ENCODE measurements at regions not wholly inside any gene's neighbourhood (a gene's known extent, or its start where the extent isn't known, plus 50 kb on each side); places are given as distances from the start of the nearest gene placed in this dataset.

DNA sequence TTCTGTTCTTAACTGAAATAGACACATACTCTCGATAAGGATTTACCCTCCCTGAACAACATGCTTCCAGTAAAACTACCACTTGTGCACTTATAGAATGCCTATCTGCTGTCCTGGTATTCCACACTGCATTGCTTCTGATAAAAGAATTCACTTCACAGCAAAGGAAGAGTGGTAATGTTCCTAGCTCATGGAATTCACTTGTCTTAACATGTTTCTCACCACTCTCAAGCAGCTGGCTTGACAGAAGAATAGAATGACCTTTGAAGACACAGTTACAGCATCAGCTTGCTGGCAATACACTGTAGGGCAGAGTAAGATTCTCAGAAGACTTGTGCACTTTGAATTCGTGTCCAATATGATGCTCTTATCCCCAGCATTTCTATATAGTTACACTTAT lies 524.1 kb upstream of the CNTNAP5 start:
- H3K79me2 ChIP-seq (ENCODE audit: low read length): no peaks in the 10 kb centered on the region
- no peak for TF ChIP-seq EZH2phosphoT487 (IDR thresholded peaks at IDR 0.05; ENCODE audit: low read length)
- TF ChIP-seq, protein P1, sequence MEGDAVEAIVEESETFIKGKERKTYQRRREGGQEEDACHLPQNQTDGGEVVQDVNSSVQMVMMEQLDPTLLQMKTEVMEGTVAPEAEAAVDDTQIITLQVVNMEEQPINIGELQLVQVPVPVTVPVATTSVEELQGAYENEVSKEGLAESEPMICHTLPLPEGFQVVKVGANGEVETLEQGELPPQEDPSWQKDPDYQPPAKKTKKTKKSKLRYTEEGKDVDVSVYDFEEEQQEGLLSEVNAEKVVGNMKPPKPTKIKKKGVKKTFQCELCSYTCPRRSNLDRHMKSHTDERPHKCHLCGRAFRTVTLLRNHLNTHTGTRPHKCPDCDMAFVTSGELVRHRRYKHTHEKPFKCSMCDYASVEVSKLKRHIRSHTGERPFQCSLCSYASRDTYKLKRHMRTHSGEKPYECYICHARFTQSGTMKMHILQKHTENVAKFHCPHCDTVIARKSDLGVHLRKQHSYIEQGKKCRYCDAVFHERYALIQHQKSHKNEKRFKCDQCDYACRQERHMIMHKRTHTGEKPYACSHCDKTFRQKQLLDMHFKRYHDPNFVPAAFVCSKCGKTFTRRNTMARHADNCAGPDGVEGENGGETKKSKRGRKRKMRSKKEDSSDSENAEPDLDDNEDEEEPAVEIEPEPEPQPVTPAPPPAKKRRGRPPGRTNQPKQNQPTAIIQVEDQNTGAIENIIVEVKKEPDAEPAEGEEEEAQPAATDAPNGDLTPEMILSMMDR (IDR thresholded peaks at IDR 0.05; ENCODE audit: low read length): no peak
- no peak for TF ChIP-seq EZH2 (optimal IDR thresholded peaks at IDR 0.05; ENCODE audit: low read depth, low read length)
- no peaks in the 10 kb centered on the region for H3K27me3 ChIP-seq (replicated peaks; ENCODE audit: insufficient read depth, low read length)
- no peaks in the 10 kb centered on the region for H3F3A ChIP-seq (ENCODE audit: insufficient read depth, low read length)
- H3K27ac ChIP-seq (ENCODE audit: low read length): no peak overlapping the region
- H4K20me1 ChIP-seq (ENCODE audit: insufficient read depth, low read length): no peaks in the 10 kb centered on the region
- no peaks in the 10 kb centered on the region for H3K36me3 ChIP-seq (replicated peaks; ENCODE audit: insufficient read depth, low read length)
- H3K4me2 ChIP-seq (ENCODE audit: low read depth, low read length): no peak overlapping the region
- H3K9me2 ChIP-seq (replicated peaks; ENCODE audit: insufficient read depth, low read length): no peaks in the 10 kb centered on the region
- H2AFZ ChIP-seq (ENCODE audit: low read length): no peak overlapping the region
- H3K9me3 ChIP-seq (replicated peaks; ENCODE audit: insufficient read depth, low read length): no peaks in the 10 kb centered on the region
- H3K9ac ChIP-seq (ENCODE audit: low read length): no peak overlapping the region
- no peaks in the 10 kb centered on the region for H3K4me1 ChIP-seq (ENCODE audit: low read length)
- DNase-seq: no peak
- H3K4me3 ChIP-seq (ENCODE audit: low read length): no peak overlapping the region

DNA sequence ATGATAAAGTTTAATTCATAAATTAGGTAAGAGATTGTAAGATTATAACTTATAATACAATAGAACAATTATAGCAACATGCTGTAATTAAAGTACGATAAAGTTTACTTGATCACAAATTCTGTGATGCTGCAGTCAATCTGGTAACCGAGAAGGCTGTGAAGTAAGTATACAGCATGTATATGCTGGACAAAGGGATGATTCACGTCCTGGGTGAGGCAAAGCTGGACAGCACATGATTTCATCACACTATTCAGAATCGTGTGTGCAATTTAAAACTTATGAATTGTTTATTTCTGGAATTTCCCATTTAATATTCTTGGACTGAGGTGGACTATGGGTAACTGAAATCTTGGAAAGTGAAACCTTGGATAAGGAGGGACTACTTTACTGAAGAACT lies 522.2 kb upstream of the CNTNAP5 start:
- Histone ChIP-seq H2AFZ (ENCODE audit: low read length) (no peak overlapping the region), H3K9me2 (replicated peaks; ENCODE audit: insufficient read depth, low read length) (no peaks in the 10 kb centered on the region), H3K27me3 (replicated peaks; ENCODE audit: insufficient read depth, low read length) (no peaks in the 10 kb centered on the region), H3K36me3 (replicated peaks; ENCODE audit: insufficient read depth, low read length) (no peaks in the 10 kb centered on the region), H3K79me2 (ENCODE audit: low read length) (no peaks in the 10 kb centered on the region), H3K4me1 (ENCODE audit: low read length) (no peaks in the 10 kb centered on the region), H3K27ac (ENCODE audit: low read length) (no peak overlapping the region), H3F3A (ENCODE audit: insufficient read depth, low read length) (no peaks in the 10 kb centered on the region), H4K20me1 (ENCODE audit: insufficient read depth, low read length) (no peaks in the 10 kb centered on the region), H3K9me3 (replicated peaks; ENCODE audit: insufficient read depth, low read length) (no peaks in the 10 kb centered on the region), H3K4me3 (ENCODE audit: low read length) (no peak overlapping the region), H3K4me2 (ENCODE audit: low read depth, low read length) (no peak overlapping the region), H3K9ac (ENCODE audit: low read length) (no peak overlapping the region)
- TF ChIP-seq, protein P1 (IDR thresholded peaks at IDR 0.05; ENCODE audit: low read length): no peak
- TF ChIP-seq EZH2phosphoT487 (IDR thresholded peaks at IDR 0.05; ENCODE audit: low read length): no peak
- no peak for TF ChIP-seq EZH2 (optimal IDR thresholded peaks at IDR 0.05; ENCODE audit: low read depth, low read length)
- no peak for DNase-seq

DNA sequence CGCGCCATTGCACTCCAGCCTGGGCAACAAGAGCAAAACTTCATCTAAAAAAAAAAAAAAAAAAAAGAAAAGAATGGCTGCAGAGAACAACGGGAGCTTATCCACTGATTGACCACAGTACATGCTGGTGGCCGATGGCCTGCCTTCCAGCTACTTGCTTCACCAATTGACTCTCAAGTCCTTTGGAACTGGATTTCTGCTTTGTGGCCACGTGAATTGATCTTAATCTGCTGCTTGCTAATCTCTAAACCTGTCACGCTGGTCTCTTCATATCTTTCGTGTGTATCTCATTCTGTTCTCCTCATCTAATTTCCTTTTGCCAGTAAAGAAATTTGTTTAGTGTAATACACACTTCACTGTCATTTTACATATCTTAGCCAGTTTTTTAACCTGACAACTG lies 512.5 kb upstream of the CNTNAP5 start:
- no peak overlapping the region for H2AFZ ChIP-seq (ENCODE audit: low read length)
- no peaks in the 10 kb centered on the region for H3K27me3 ChIP-seq (replicated peaks; ENCODE audit: insufficient read depth, low read length)
- DNase-seq: no peak
- no peak overlapping the region for H3K4me2 ChIP-seq (ENCODE audit: low read depth, low read length)
- no peaks in the 10 kb centered on the region for H3K9me2 ChIP-seq (replicated peaks; ENCODE audit: insufficient read depth, low read length)
- H3F3A ChIP-seq (ENCODE audit: insufficient read depth, low read length): no peaks in the 10 kb centered on the region
- no peak overlapping the region for H3K4me3 ChIP-seq (ENCODE audit: low read length)
- no peaks in the 10 kb centered on the region for H3K9me3 ChIP-seq (replicated peaks; ENCODE audit: insufficient read depth, low read length)
- H4K20me1 ChIP-seq (ENCODE audit: insufficient read depth, low read length): no peaks in the 10 kb centered on the region
- no peaks in the 10 kb centered on the region for H3K4me1 ChIP-seq (ENCODE audit: low read length)
- H3K79me2 ChIP-seq (ENCODE audit: low read length): no peaks in the 10 kb centered on the region
- TF ChIP-seq, protein P1 (IDR thresholded peaks at IDR 0.05; ENCODE audit: low read length): no peak
- H3K36me3 ChIP-seq (replicated peaks; ENCODE audit: insufficient read depth, low read length): no peaks in the 10 kb centered on the region
- no peak overlapping the region for H3K27ac ChIP-seq (ENCODE audit: low read length)
- H3K9ac ChIP-seq (ENCODE audit: low read length): no peak overlapping the region

DNA sequence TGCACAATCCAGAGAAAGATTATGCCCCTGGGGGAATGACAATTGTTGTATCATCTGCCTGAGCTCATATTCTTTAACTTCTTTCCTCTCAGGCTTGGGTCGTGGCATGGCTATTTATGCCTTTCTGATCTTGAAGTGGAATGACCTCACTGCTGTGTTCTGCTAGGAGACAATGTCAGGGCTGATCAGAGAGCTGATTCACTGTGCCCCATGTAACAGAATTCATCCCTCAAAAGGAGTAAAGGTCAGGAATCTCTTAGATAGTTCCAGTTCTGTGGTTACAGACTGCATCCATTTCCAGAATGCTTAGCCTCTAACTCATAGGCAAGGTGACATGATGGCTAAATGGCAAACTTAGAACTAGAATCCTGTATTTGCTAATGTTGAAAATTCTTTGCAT lies 511.7 kb upstream of the CNTNAP5 start:
- Histone ChIP-seq H3K9me3 (replicated peaks; ENCODE audit: insufficient read depth, low read length) (no peaks in the 10 kb centered on the region), H3K4me2 (ENCODE audit: low read depth, low read length) (no peak overlapping the region), H2AFZ (ENCODE audit: low read length) (no peak overlapping the region), H3K27me3 (replicated peaks; ENCODE audit: insufficient read depth, low read length) (no peaks in the 10 kb centered on the region), H3K79me2 (ENCODE audit: low read length) (no peaks in the 10 kb centered on the region), H3F3A (ENCODE audit: insufficient read depth, low read length) (no peaks in the 10 kb centered on the region), H3K4me3 (ENCODE audit: low read length) (no peak overlapping the region), H3K9ac (ENCODE audit: low read length) (no peak overlapping the region), H3K9me2 (replicated peaks; ENCODE audit: insufficient read depth, low read length) (no peaks in the 10 kb centered on the region), H3K4me1 (ENCODE audit: low read length) (no peaks in the 10 kb centered on the region), H4K20me1 (ENCODE audit: insufficient read depth, low read length) (no peaks in the 10 kb centered on the region), H3K36me3 (replicated peaks; ENCODE audit: insufficient read depth, low read length) (no peaks in the 10 kb centered on the region), H3K27ac (ENCODE audit: low read length) (no peak overlapping the region)
- TF ChIP-seq, protein P1 (IDR thresholded peaks at IDR 0.05; ENCODE audit: low read length): no peak
- TF ChIP-seq EZH2phosphoT487 (IDR thresholded peaks at IDR 0.05; ENCODE audit: low read length) (no peak), EZH2 (optimal IDR thresholded peaks at IDR 0.05; ENCODE audit: low read depth, low read length) (no peak)
- DNase-seq: no peak
